Peyer's patch (tissue), 4 donors: ENCODE measurements at regions not wholly inside any gene's neighbourhood (a gene's known extent, or its start where the extent isn't known, plus 50 kb on each side); places are given as distances from the start of the nearest gene placed in this dataset.

Experiments
- DNase-seq, 3 donors: peaks; one replicate each; pipeline ENCODE4 v3.0.0-alpha.2; 2017 to 2019
- H3K27ac ChIP-seq, 4 donors: fragments of 200-600 bp; sonication (generic); one replicate each; pipeline ENCODE4 v1.5.1; 2016 to 2019
- H3K27me3 ChIP-seq, 2 donors: fragments of 200-600 bp; sonication (generic); one replicate each; pipeline ENCODE4 v1.5.1; 2019
- H3K36me3 ChIP-seq, 3 donors: fragments of 200-600 bp; sonication (generic); one replicate each; pipeline ENCODE4 v1.5.1; 2016 to 2019
- H3K4me1 ChIP-seq, 4 donors: fragments of 200-600 bp; sonication (generic); one replicate each; pipeline ENCODE4 v1.5.1; 2016 to 2019
- H3K4me3 ChIP-seq, 4 donors: fragments of 200-600 bp; sonication (generic); 1 replicate in 3 of 4; 2 replicates in 1 of 4; pipeline ENCODE4 v1.5.1; 2016 to 2019; ENCODE audit warnings: mild to moderate bottlenecking in 1 of 4
- H3K9me3 ChIP-seq, 4 donors: fragments of 200-600 bp; sonication (generic); one replicate each; pipeline ENCODE4 v1.5.1; 2016 to 2019; ENCODE audit warnings: mild to moderate bottlenecking in 1 of 4
- CTCF ChIP-seq, 6 experiments: fragments of 450-650 bp in 4 of 6; fragments of 200-600 bp in 2 of 6; sonication (generic) in 1 of 6; IDR thresholded peaks; one replicate each; pipeline ENCODE4 v1.5.1; 2017 to 2019; ENCODE audit warnings: antibody characterized with exemption in 6 of 6, mild to moderate bottlenecking in 3 of 6, moderate library complexity in 1 of 6
- POLR2A ChIP-seq, 2 donors: fragments of 450-650 bp; IDR thresholded peaks; one replicate each; pipeline ENCODE4 v1.5.1; 2017; ENCODE audit warnings: antibody characterized with exemption in 2 of 2, mild to moderate bottlenecking in 2 of 2, moderate library complexity in 2 of 2

DNA sequence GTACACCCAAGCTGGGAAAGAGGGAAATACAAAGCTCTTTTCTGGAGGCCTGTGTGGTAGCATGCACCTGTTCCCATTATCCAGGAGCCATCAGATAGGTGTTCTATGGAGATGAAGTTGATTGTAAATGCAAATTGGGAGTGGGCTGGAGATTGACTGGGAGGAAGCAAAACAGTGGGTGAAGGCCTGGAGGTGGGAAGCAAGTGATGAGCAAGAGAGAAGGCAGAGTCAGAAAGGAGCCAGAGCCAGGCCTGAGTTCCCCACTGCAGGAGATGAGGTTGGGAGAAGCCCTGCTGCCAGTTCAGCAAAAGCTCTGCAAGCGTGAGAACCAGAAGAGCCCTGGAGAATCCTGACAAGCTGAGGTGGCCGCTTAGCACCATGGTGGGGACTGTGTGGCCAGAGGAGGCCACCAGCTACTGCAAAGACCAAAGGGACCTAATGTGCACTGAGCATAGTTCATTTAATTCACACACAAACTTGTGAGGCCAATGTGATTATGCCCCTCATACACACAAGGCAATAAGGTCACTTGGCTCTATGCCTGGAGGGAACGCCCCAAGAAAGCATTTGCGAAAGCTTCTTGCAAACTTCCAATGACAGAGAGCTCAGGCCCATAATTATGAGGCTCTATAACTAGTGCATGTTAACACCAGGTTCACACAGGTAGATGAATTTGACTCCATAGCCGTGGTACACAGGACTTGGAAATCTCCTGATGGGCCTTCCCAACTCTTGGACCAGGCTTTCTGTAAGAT lies 73.0 kb upstream of the GRIK3 start:
- no peaks in the 10 kb centered on the region for H3K4me1 ChIP-seq
- H3K27me3 ChIP-seq, result no peaks in the 10 kb centered on the region
- H3K27ac ChIP-seq, result no peak overlapping the region
- no peaks in the 10 kb centered on the region for H3K9me3 ChIP-seq
- DNase-seq, result no peak
- no peaks in the 10 kb centered on the region for H3K36me3 ChIP-seq
- TF ChIP-seq POLR2A (IDR thresholded peaks at IDR 0.05), result no peak
- no peak for TF ChIP-seq CTCF (IDR thresholded peaks at IDR 0.05)
- H3K4me3 ChIP-seq, result no peak overlapping the region

DNA sequence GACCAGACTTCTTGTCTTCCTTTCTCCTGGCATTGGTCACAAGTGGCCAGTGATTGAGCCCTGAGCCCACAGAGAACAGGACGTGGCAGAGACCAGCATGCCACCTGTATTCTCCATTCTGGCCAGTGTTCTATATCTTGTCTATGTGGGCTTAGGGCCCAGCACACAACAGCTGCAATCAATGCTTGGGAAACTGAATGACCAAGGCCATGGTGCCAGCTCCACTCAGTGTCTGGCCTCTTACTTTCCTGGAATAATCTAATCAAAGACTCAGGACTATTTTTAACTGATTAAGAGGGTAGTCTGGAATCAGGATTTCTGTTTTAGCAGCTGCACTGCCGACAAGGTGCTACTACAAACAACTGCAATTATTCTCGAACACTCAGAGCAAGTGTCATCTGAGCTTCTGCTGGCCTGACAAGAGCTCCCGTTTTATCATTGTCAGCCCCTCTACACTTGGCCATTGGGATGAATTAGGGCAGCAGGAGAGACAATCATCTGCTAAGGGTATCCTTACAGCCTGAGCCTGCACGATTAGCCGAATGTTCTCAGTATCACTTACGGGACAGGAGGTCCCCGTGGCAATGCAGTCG lies 74.4 kb upstream of the GRIK3 start:
- Histone ChIP-seq H3K4me3 (no peak overlapping the region), H3K9me3 (no peaks in the 10 kb centered on the region), H3K27me3 (no peaks in the 10 kb centered on the region), H3K4me1 (no peaks in the 10 kb centered on the region), H3K27ac (no peak overlapping the region), H3K36me3 (no peaks in the 10 kb centered on the region)
- DNase-seq, result no peak
- no peak for TF ChIP-seq POLR2A (IDR thresholded peaks at IDR 0.05)
- no peak for TF ChIP-seq CTCF (IDR thresholded peaks at IDR 0.05)

DNA sequence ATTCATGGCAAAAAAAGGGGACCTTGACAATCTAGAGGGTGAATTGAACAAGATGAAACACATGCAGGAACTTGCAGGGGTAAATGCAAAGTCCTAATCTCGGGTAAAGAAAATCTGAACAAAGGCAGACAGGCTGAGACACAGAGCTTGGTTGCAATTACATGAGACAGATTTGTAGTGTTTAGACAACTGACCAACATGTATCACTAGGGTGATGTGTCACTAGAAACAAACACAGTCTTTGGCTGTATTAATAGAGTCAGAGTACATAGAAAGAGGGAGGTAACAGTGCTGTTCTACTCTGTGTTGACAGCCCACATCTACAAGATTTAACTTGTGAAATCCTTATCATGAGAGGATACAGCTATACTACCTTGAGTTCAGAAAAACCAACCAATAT lies 78.1 kb upstream of the GRIK3 start:
- Histone ChIP-seq H3K27ac (no peak overlapping the region), H3K9me3 (no peaks in the 10 kb centered on the region), H3K4me1 (no peaks in the 10 kb centered on the region), H3K4me3 (no peak overlapping the region), H3K36me3 (no peaks in the 10 kb centered on the region), H3K27me3 (no peaks in the 10 kb centered on the region)
- TF ChIP-seq CTCF (IDR thresholded peaks at IDR 0.05), result no peak
- no peak for TF ChIP-seq POLR2A (IDR thresholded peaks at IDR 0.05)
- DNase-seq, result no peak

DNA sequence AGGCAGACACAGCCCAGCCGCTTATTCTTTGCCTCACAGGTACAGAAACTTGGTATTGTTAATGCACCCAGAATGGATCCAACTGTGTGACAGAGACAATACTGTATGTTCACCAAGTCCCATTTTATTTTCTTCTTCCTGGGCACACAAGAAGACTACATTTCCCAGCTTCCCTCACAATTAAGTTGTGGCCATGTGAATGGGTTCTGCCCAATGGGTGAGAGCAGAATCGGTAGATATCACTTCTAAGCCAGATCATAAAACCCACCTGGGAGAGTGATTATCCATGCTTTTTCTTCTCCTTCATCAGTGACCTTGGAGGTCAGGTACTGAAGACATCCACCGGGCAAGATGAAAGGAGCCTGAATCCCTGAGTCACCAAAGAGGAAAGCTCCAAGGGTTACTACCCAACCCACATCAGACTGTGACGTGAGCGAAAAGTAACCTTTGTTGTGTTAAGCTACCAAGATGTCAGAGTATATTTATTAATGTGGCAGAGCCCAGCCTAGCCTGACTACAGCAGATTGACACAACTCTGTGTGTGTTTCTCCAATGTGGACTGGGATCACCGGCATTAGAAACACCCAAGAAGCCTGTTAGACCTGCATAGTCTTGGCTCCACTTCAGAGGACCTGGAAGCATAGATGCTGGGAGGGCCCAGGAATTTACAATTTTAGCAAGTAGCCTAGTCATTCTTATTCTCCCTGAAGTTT lies 79.1 kb upstream of the GRIK3 start:
- H3K27ac ChIP-seq, result no peak overlapping the region
- no peak overlapping the region for H3K4me3 ChIP-seq
- no peaks in the 10 kb centered on the region for H3K27me3 ChIP-seq
- H3K4me1 ChIP-seq, result no peaks in the 10 kb centered on the region
- H3K36me3 ChIP-seq, result no peaks in the 10 kb centered on the region
- TF ChIP-seq CTCF (IDR thresholded peaks at IDR 0.05) (no peak), POLR2A (IDR thresholded peaks at IDR 0.05) (no peak)
- no peak for DNase-seq
- H3K9me3 ChIP-seq, result no peaks in the 10 kb centered on the region

DNA sequence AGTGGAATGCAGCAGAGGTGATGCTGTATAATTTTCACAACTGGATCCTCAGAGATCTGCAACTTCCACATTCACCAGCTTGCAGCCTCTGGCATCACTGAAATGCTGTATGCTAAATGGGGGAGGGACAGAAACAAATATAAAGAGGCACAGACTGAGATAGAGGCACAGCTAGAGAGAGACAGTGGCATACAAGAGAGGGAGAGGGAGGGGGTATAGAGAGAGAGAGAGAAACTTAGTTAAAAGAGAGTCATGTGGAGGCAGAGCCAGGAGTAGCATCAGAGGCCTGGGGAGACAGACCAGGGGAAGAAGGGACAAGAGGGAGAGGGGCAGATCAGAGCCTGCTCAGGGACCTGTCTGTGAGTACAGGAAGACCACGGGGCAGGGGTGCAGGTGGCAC lies 84.5 kb upstream of the GRIK3 start:
- H3K36me3 ChIP-seq, result no peaks in the 10 kb centered on the region
- no peak for DNase-seq
- H3K4me1 ChIP-seq, result no peaks in the 10 kb centered on the region
- H3K27me3 ChIP-seq, result no peaks in the 10 kb centered on the region
- no peak for TF ChIP-seq POLR2A (IDR thresholded peaks at IDR 0.05)
- TF ChIP-seq CTCF (IDR thresholded peaks at IDR 0.05), result no peak
- no peak overlapping the region for H3K27ac ChIP-seq
- H3K9me3 ChIP-seq, result no peaks in the 10 kb centered on the region
- no peak overlapping the region for H3K4me3 ChIP-seq
